ENCODE measurements at regions not wholly inside any gene's neighbourhood (a gene's known extent, or its start where the extent isn't known, plus 50 kb on each side); places are given as distances from the start of the nearest gene placed in this dataset.

DNA sequence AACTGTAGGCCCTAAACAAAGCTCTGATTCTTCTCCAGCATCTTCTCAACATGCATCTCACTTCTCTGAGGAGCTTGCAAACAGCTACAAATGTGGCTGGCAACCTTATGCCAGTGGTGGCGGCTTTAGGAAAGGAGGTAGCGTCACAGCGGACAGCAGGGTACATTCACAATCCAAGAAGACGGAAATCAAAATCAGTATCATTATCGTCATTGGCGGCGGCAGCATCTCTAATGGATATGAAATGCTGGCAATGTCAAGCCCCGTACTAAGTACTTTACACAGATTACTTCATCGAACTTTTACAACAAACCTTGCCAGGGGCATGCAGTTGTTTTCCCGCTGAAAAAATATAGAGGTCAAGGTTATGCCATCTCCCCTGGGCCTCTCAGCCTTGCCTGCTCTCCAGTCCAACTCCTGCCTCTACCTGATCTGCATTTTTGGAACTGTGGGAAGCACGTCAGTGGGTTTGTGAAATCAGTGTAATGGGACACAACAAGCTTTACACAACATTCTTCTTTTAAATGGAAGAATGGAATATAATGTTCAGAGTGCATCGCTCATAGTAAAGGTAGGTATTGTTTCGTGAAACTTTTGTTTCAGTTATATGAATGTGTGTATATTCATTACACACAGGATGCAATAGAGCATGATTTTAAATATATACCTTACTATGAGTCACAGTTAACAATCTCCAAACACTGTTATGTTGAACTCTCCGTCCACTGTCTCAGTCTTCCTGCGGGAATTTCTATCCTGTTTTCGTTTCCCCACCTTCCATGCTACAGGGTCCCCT, 152.9 kb downstream of the TTC32 start:
- DNase-seq (ENCODE audit: low read depth), result no peak

DNA sequence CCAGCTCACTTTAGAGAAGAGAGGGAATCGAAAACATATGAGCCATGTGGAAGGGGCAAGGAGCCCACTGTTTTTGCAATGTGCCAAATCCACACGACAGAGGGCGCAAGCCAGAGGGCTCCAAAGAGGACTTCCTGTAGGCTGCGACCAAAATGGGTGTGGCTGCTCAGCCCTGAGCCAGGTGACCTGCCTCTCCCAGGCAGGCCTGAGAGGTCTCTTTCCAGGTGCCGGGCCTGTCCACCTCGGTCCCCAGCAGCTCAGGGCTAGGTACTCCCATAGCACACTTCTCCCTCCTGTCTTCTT, 153.8 kb downstream of the TTC32 start:
- no peak for DNase-seq (ENCODE audit: low read depth)

DNA sequence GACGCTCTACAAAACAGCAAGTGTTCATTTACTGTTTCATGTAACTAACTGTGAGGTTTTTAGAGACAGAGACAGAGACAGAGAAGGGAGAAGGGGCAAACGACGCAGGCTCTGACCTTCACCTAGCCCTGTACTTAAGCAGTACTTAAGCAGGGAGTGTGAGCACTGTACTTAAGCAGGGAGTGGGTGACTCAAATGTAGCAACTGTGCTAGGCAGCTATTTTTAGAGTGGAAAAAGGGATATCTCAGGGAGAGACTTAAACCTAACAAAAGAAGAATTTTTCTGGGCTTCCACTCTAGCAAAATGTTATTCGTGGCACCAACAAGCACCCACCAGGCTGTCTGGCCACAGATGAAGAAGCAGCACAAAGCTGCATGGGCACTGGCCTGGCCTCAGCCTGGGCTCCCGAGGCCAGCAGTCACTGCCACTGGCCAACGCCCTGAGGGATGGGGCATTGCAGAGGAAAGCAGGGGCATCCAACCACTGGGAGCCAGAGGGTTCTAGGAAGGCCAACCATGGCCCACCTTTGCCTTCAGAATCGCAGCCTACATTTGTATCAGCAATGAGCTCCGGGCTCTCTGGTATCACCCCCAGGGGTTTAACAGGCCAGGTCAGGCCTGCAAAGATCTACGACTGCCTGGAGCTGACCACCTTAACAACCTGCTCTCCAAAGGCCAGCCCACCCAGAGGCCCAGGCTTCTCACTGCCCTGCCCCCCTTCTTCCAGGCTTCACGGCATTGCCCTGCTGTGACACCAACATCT, 154.3 kb downstream of the TTC32 start:
- DNase-seq (ENCODE audit: low read depth), result no peak

DNA sequence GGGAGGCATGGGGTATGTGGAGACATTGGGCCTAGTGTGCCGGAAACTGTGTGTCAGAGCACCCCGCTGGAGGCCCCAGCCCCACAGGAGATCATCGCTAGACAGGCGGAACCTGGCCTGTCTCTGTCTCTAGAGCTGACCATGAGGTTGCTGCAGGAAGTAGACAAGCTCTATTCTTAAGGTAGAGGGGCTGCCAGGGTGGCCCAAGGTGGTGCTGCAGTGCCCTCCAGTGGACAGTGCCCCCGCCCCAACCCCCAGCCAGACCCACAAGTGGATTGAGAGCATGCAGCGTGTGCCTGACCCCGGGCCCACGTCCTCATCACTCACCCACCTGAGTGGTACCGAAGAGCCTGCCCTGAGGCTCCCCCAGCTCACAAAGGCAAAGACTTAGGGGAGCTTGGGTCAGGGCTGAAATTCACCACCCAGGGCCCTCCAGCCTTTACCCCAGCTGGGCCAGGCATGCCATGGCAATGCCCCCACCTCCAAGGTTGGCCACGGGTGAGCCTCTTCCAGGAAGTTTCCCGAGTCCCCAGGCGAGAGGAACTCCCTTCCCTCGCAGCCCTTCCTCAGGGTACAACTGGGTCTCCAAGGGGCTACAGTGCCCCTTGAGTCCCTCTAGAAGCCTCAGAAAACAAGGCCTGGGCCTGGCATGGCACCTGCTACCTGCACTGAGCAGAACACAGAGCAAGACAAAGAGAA, 155.0 kb downstream of the TTC32 start:
- peak; percentile 60 for DNase-seq (ENCODE audit: low read depth)

DNA sequence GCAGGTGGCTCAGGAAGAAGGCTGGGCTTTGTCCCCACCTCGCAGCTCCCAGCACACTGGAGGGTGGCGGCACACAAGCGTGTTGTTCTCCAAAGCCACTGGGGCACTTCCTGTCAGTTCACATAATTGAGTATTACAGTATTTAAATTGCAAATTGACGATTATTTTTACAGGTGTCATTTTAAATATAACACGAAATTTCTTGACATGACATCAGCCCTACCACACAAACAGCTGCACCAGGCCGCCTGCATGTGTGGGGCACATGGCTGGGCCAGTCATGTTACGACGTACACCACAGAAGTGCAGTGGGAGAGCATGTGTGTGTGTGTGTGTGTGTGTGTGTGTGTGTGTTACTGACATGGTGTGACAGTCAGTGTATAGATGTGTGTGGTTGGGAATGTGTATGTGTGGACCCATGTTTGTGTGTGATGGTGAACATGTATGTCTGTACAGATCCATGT, 155.6 kb downstream of the TTC32 start:
- DNase-seq (ENCODE audit: low read depth), result no peak

DNA sequence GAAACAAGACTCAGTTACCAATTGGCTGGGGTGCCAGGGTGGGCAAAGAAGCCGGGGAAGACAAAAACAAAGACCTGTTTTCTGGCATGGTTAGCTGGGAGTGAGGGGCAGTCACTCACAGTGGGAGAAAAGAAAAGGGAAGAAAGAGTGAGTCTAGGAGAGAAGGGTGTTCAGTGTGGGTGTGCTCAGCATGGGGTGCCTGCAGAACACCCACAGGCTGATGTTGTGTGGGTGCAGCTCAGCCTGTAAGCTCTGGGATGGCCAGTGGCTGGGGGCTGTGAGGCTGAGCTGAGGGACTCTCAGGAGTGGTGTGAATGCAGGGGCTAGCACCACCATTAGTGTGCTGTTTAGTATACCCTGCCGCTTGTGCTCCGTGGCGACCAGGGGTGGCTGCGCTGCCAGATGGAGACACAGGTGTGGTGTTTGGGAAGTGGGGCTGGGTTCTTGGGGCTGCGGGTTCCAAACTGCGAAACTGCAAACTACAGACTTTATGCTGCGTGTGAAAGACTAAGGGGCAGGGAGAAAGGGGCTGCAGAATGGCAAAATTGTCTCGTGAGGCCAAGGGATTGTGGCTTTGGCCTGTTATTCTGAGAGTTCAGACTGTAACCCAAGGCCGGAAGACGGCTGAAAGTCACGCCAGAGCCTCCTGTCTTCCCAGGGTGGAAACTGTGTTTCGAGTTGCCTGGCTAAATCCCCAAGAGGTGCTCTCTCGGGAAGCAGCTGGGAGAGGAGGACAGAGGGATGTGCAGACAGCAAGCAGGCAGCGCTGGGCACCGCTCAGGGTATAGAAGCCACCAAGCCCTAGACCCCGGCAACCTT, 156.3 kb downstream of the TTC32 start:
- no peak for DNase-seq (ENCODE audit: low read depth)

DNA sequence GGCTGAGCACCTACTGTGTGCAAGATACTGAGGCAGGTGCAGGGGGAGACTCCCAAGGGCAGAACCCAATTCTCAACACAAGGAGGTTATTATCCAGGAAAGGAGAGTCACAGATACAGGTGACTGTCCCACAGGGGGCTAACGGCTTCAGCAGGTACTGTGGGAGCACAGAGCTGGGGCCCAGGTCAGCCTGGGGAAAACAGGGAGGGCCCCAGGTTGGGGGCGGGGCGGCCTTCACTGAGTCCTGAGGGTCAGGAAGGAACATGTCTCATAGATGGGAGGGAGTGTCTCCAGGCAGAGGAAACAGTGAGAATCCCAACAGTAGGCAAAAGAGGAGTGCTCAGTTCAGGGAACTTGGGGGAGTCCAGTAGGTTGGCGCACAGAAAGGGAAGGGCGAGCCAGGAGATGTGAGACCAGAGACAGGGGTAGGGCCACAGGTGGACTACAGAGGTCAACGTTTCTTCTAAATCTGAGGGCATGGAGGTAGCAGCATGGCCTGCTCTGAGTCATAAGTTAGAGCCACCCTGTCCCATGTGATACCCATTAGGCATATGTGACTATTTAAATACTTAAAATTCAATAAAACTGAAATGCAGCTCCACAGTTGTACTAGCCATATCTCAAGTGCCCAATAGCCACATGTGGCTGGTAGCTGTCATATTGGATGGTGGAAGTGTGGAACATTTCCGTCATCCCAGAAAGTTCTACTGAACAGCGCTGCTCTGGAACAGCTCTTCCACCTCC, 157.2 kb downstream of the TTC32 start:
- DNase-seq (ENCODE audit: low read depth), result no peak

DNA sequence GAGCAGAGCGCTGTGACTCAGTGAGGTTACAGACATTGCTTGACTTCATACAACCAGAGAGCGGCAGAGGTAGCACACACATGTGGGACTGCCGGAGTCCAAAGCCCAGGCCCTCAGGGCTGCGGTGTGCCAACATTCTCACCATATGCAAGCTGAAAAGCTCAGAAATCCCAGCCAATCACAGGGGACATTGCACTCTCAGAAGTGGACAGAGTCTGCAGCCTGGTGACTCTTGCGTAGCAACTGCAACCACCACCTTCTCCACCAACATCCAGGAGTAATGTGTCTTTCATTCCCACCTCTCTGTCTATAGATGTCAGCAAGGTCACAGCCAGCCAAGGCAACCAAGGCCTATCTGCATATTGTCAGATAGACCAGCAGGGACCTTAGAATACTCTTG, 158.1 kb downstream of the TTC32 start:
- no peak for DNase-seq (ENCODE audit: low read depth)

DNA sequence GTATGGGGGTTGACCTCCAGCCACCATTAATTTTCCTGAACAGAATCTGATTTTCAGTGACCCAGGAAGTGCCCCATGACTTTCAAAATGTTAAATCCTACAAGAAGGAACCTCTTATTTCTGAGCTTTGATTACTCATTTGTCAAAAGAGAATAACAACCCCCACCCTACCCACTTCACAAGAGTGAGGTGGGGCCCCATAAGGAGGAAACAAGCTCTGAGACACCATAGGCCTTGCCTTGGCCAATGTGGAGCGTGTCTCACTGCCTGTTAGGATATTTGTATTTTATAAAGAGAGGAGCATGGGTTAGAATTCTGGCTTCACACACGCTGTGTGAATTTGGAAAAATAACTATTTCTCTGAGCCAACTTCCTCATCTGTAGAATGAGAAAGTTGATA, 158.9 kb downstream of the TTC32 start:
- DNase-seq (ENCODE audit: low read depth), result no peak

DNA sequence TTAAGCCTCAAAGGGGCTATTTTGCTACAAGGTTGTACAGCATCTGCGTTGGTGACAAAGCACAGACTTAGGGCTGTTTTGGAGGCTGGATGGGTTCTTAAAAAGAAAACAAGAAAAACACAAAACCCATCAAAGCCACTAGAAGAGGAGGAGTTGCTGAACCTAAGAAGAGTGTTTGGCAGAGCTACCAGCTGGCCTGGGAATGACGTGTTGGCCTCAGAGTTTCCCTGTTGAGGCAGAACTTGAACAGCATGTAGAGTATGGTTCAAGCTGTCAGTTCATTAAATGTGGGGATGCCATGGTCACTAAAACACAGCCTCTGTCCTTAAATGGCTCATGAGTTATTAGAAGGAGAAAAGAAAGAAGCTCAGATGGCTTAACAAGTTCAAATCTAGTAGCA, 162.5 kb downstream of the TTC32 start:
- no peak for DNase-seq (ENCODE audit: low read depth)

DNA sequence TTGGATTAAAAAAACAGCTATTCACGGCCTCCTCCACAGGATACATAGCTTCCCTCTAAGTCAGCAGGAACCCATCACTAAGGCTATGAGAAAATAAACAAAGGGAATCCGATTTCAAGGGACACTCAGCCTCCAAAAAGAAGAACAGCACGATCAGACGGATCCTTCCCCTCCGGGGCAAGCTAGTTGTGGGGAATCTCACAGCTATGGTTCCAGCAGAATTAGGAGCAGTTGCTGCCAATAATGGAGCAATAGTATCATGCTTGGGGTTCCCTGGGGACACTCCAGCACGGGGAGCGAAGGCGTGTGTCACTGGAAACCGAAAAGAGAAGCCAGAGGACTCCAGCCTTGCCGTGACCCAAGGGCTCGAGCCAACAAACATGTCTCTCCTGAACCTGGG, 163.1 kb downstream of the TTC32 start:
- no peak for DNase-seq (ENCODE audit: low read depth)

DNA sequence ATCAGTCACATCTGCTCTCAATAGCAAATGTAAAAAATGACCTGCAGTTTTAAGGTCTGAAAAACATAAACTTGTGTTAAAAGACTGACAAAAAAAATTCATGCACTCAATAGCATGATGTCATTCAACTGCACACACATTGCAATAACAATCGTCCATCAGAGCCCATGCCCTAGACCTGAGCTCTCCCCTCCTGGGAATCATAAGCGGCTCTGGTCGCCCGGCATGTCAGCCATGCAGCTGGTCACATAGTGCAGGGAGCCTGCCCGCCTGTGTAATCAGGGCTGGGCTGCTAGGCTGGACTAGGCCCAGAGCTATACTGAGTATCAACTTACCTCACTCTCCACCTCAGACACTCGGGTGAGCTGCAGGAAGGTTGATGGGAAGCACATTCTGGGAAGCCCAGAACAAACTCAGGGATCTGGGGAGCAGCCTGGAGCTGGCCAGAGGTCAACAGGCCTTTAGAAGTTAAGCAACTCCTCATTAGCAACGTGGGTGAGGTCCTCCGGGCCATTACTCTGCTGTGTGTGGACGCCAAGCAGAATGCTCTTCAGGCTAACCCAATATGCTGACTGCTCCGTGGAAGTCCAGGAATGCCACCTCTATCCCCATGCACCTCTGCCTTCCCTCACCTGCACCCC, 165.5 kb downstream of the TTC32 start:
- DNase-seq (ENCODE audit: low read depth), result no peak

DNA sequence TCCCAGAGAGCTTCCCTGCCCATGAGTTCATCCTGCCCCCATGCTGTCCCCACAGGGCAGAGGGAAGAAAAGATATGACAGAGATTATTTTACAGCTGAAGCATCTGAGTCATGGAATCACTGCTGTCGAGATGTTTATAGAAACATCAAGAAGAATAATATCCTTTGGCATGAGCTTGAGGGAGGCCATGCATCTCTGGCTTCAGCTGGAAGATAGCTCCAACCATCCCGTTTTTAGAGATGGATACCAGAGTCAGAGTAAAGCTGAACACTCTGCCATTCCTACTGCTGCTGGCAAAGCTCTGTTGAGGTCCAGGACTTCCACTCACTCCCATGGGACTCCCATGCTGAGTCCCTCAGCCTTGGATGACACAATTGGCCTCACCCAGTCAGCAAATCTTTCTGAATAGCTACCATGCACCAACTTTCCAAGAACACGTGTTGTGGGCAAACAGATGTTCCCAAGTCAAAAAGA, 167.8 kb downstream of the TTC32 start:
- DNase-seq (ENCODE audit: low read depth), result peak; percentile 73

DNA sequence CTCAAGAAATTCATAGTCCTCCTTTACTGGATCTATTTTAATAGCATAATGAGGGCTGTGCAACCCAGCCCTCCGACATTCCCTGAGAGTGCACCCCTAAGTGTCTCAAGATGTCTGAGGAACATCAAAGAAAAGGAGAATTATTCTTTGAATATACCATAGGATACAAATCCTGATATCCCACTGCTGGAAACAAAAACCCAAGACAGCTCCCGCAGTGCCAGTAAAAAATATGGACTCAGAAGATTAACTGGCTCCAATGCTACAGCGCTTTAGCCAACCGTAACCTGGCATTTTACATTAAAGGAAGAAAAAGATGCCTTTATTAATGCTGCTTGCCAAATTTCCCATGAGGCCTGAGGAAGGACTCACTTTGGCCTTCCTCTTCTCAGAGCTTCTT, 168.4 kb downstream of the TTC32 start:
- no peak for DNase-seq (ENCODE audit: low read depth)

DNA sequence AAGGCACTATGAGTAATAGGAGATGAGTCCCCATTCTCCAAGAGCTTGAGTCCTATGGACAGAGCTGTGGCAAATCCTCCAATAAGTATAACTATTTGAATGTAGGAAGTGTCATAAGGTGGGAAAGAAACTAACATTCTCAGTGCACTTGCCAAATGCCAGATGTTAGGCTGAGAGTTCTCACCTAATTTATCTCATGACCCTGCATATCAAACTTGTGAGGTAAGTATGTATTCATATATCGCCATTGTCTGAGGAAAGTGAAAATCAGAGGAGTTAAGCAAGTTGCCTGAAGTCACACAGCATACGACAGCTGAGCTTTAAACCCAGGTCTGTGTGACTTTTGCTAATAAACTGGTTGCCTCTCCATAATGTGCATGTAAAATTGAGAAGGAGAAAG, 169.5 kb downstream of the TTC32 start:
- no peak for DNase-seq (ENCODE audit: low read depth)

DNA sequence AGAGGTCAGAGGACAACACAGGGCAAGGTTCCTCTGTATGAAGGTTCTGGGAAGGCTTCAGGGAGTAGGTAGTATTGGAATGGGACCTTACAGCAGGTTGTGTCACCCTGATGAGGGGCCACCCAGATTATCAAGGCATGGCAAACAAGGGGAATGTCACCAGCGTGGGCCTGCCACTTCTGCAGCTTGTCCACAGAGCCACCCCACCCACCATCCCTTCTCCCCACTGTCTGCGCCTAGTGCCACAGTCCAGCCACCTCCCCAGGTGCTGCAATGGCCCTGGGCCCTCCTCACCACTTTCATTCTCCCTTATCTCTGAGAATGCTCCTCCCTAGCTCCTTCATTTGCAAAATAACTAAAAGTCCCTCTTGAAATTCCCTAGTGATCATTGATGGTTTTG, 170.3 kb downstream of the TTC32 start:
- DNase-seq (ENCODE audit: low read depth), result no peak

DNA sequence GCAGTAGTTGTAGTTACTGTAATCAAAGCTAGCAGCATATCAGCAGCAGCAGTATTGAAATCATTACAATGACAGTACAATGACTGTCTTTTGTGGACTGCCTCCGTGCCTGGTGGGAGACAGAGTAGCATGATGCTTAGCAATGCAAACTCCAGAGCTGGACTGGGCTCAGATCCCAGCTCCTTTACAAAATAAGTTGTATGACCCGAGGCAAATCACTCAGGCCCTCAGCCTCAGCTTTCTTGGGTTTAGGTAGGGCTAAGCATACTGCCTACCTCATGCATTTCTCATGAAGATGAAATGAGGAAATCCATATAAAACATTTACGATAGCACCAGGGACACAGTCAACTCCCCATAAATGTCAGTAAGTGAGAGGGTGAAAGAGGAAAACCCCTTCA, 170.7 kb downstream of the TTC32 start:
- DNase-seq (ENCODE audit: low read depth), result no peak

DNA sequence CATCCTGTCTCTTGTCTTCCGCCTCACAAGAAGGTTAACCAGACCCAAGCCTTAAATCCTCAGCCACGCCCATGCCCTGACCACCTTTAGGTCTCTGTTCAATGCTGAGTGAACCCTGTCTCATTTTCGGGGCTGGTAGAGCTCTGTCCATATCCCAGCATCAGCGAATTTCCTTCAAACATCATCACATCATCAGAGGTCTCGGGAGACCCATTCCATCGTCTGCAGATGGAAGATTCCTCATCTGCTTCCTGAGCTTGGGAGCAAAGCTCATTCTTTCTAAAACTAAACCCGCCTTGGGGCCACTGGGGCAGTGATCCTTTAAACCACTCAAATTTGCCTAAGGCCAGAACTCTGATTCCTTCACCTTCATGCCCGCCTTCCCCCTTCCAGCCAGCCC, 173.7 kb downstream of the TTC32 start:
- DNase-seq (ENCODE audit: low read depth), result no peak

DNA sequence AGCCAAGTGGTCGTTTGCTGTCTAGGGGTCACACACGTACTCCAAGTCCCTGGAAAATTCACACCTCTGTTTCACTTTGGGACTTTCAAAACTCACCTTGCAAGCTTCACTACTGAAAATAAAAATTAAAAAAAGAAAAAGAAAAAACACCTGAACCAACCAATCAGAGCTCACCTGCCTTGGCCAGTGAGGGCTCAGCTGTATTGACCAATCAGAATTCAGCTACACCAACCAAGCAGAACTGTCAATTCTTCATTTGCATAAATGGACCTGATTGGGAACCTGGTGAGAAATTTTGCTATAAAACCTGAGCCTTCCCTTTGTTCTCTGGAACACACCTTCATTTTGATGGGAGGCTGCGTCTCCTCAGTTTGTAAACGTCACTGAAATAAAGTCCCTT, 176.4 kb downstream of the TTC32 start:
- no peak for DNase-seq (ENCODE audit: low read depth)

DNA sequence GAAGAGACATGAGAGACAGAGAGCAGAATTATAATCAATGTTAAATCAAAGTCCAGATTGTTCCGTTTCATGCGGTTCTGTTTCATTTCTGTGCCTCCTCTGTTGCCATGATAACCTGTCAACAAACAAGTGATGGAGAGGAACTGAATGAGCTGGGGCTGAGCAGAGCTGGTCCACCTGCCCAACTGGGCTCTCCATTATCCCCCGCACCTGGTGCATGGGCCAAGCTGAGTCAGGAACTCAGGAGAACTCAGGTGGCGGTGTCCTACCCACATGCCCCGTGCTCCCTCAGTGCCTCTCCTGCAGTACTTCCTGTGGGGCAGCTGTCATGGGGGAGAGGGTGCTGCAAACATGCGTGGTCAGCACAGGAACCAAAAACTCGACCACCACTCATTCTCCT, 178.8 kb downstream of the TTC32 start:
- no peak for DNase-seq (ENCODE audit: low read depth)

DNA sequence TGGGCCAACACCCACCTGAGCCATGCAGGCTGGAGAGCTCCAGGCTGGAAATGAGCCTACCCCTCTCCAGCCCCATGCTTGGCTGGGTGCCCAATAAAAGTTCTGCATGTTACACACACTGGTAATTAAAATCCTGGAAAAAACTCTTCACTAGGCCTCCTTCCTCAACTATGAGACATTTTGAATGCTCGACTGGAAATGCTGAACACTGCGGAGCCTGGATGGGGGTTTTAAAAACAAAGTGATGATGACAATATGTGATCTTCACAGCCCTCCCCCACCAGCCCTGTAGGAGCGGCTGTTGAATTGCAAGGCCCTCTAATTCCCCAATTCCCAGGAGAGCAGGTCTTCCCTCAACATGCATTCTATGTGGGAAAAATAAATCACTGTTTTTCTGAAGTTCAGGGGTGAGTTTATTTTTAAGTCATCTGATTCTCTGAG, 179.2 kb downstream of the TTC32 start:
- DNase-seq (ENCODE audit: low read depth), result no peak
